OCI-LY7 (cell line): ENCODE measurements at regions not wholly inside any gene's neighbourhood (a gene's known extent, or its start where the extent isn't known, plus 50 kb on each side); places are given as distances from the start of the nearest gene placed in this dataset.

ENCODE experiments used
- BruUV-seq: library from RNA; stranded (reverse); fragments of 400-500 nt; replicated peaks from 2 replicates; lab custom pipeline; 2021; lab: Mats Ljungman, UMichigan
- CTCF ChIA-PET: fragments of 300-600 bp; sonication (Branson Sonifier 250); formaldehyde crosslinking; loops from one replicate; lab custom pipeline; 2022; ENCODE audit warnings: antibody characterized with exemption; ENCODE audit not compliant: unreplicated experiment; lab: Charles Lee
- POLR2A ChIA-PET: fragments of 300-600 bp; sonication (Branson Sonifier 250); formaldehyde crosslinking; loops from one replicate; lab custom pipeline; 2022; ENCODE audit warnings: antibody characterized with exemption; lab: Charles Lee
- DNase-seq: peaks from one replicate; pipeline ENCODE4 v3.0.0-alpha.2; 2015; ENCODE audit warnings: low spot score
- H2AFZ ChIP-seq: fragments of 200-600 bp; sonication (generic), shearing (Covaris generic); 2 replicates; pipeline ENCODE4 v1.6.1; 2014; ENCODE audit warnings: mild to moderate bottlenecking, antibody characterized with exemption, low read length, moderate library complexity
- H3K27ac ChIP-seq: fragments of 200-600 bp; sonication (generic); 2 replicates; pipeline ENCODE4 v1.5.1; 2014; ENCODE audit warnings: mixed run types, low read depth, mild to moderate bottlenecking, moderate library complexity, low read length, inconsistent platforms; ENCODE audit not compliant: poor library complexity, severe bottlenecking
- H3K36me3 ChIP-seq: fragments of 200-600 bp; sonication (generic); 2 replicates; pipeline ENCODE4 v1.6.1; 2014; ENCODE audit warnings: mild to moderate bottlenecking, antibody characterized with exemption, low read length, moderate library complexity, mixed read lengths; ENCODE audit not compliant: insufficient read depth
- H3K4me1 ChIP-seq: fragments of 200-600 bp; sonication (generic); 2 replicates; pipeline ENCODE4 v1.5.1; 2014; ENCODE audit warnings: mild to moderate bottlenecking, low read length; ENCODE audit not compliant: insufficient read depth, poor library complexity, severe bottlenecking
- H3K4me2 ChIP-seq: fragments of 200-600 bp; sonication (generic); 2 replicates; pipeline ENCODE4 v1.6.1; 2014; ENCODE audit warnings: mild to moderate bottlenecking, low read length
- H3K4me3 ChIP-seq: fragments of 200-600 bp; sonication (generic); 2 replicates; pipeline ENCODE4 v1.5.1; 2014; ENCODE audit warnings: mild to moderate bottlenecking, low read depth, low read length; ENCODE audit not compliant: poor library complexity, severe bottlenecking
- H3K79me2 ChIP-seq: fragments of 200-600 bp; sonication (generic); 2 replicates; pipeline ENCODE4 v1.6.1; 2016; ENCODE audit warnings: low read depth, mild to moderate bottlenecking, low read length, moderate library complexity, mixed read lengths; ENCODE audit not compliant: insufficient read depth
- H3K9me2 ChIP-seq: fragments of 200-600 bp; sonication (generic); 2 replicates; pipeline ENCODE4 v1.6.1; 2016; ENCODE audit warnings: mild to moderate bottlenecking, low read length, mixed read lengths; ENCODE audit not compliant: insufficient read depth
- H3K9me3 ChIP-seq: fragments of 200-600 bp; sonication (generic); 2 replicates; pipeline ENCODE4 v1.6.1; 2014; ENCODE audit warnings: mild to moderate bottlenecking, mixed run types, low read length, mixed read lengths
- H4K20me1 ChIP-seq: fragments of 200-600 bp; sonication (generic); 2 replicates; pipeline ENCODE4 v1.6.1; 2014; ENCODE audit warnings: mild to moderate bottlenecking, antibody characterized with exemption, low read length, moderate library complexity, mixed read lengths; ENCODE audit not compliant: insufficient read depth
- CTCF ChIP-seq: fragments of 200-600 bp; sonication (generic); conservative IDR thresholded peaks from 2 replicates; pipeline ENCODE4 v1.5.1; 2014; ENCODE audit warnings: mild to moderate bottlenecking, antibody characterized with exemption, low read length, moderate library complexity, mixed read lengths
- EZH2phosphoT487 ChIP-seq: fragments of 200-600 bp; sonication (generic); IDR thresholded peaks from 2 replicates; pipeline ENCODE4 v1.6.1; 2018; ENCODE audit warnings: low read depth, borderline replicate concordance, mild to moderate bottlenecking, mixed run types, antibody characterized with exemption, low read length, moderate library complexity, mixed read lengths
- intact Hi-C: fragments of 100-400 bp; cut with micrococcal nuclease; formaldehyde crosslinking; loops from one replicate; pipeline ENCODE4 v1.10.0; 2022; ENCODE audit not compliant: unreplicated experiment

- intact Hi-C loops = no loop called here
- no peak overlapping the region for H3K4me3 ChIP-seq
- DNase-seq = no peak
- ChIA-PET CTCF (no interaction called here), POLR2A (no interaction called here)
- H3K79me2 ChIP-seq = no peaks in the 10 kb centered on the region
- H3K27ac ChIP-seq = no peak overlapping the region
- no peaks in the 10 kb centered on the region for H4K20me1 ChIP-seq
- H3K9me3 ChIP-seq = no peaks in the 10 kb centered on the region
- H3K36me3 ChIP-seq = no peaks in the 10 kb centered on the region
- H3K4me1 ChIP-seq = no peaks in the 10 kb centered on the region
- no peak for TF ChIP-seq CTCF
- TF ChIP-seq EZH2phosphoT487 = no peak
- no peak overlapping the region for H3K4me2 ChIP-seq
- BruUV-seq = no TSS peak
- H3K9me2 ChIP-seq = no peaks in the 10 kb centered on the region
- no peak overlapping the region for H2AFZ ChIP-seq
Measured at GRCh38 chr6:9087470-9087869, 652.1 kb upstream of the SLC35B3 start.

GRCh38 chr6:9086331-9086730, 651.0 kb upstream of the SLC35B3 start:
- no TSS peak for BruUV-seq
- CTCF ChIA-PET = no interaction called here
- H3K4me2 ChIP-seq = no peak overlapping the region
- no peak for DNase-seq
- H3K79me2 ChIP-seq = no peaks in the 10 kb centered on the region
- no peaks in the 10 kb centered on the region for H4K20me1 ChIP-seq
- no peaks in the 10 kb centered on the region for H3K9me3 ChIP-seq
- H3K4me1 ChIP-seq = no peaks in the 10 kb centered on the region
- H3K9me2 ChIP-seq = no peaks in the 10 kb centered on the region
- no peak overlapping the region for H3K4me3 ChIP-seq
- intact Hi-C loops = no loop called here
- POLR2A ChIA-PET = no interaction called here
- no peak overlapping the region for H3K27ac ChIP-seq
- H2AFZ ChIP-seq = no peak overlapping the region
- no peaks in the 10 kb centered on the region for H3K36me3 ChIP-seq
- no peak for TF ChIP-seq EZH2phosphoT487
- TF ChIP-seq CTCF = no peak

- BruUV-seq = no TSS peak
- H3K9me3 ChIP-seq = no peaks in the 10 kb centered on the region
- TF ChIP-seq CTCF (no peak), EZH2phosphoT487 (no peak)
- no peaks in the 10 kb centered on the region for H3K4me1 ChIP-seq
- no peak for DNase-seq
- H3K4me2 ChIP-seq = no peak overlapping the region
- no peaks in the 10 kb centered on the region for H3K79me2 ChIP-seq
- no peaks in the 10 kb centered on the region for H3K36me3 ChIP-seq
- H3K9me2 ChIP-seq = no peaks in the 10 kb centered on the region
- ChIA-PET POLR2A (no interaction called here), CTCF (no interaction called here)
- intact Hi-C loops = no loop called here
- no peak overlapping the region for H3K27ac ChIP-seq
- H4K20me1 ChIP-seq = no peaks in the 10 kb centered on the region
- H2AFZ ChIP-seq = no peak overlapping the region
- no peak overlapping the region for H3K4me3 ChIP-seq
Measured at GRCh38 chr6:9085709-9086070, 650.3 kb upstream of the SLC35B3 start.
